ENCODE measurements at regions not wholly inside any gene's neighbourhood (a gene's known extent, or its start where the extent isn't known, plus 50 kb on each side); places are given as distances from the start of the nearest gene placed in this dataset.
"Not testable (repeated sequence)": the region's sequence is repeated elsewhere in the genome, so short reads cannot be mapped to it uniquely, and the experiment has no call there.

DNA sequence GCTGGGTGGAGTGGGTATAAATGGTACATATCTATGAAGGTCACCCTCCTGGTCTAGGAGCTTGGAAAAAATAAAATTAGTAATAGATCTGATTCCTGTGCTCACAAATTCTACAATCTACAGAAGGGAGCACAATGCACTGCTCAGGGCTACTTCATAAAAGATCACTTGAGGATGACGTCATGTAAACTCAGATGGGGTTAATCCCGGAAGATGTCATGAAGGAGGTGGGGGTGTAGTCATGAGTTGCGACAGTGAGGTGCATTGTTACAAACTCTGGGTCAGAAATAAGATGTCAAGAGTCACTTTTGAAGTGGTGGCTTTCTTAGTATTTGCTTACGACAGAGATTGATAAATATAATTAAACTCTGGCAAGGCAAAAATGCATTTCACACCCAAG lies 68.2 kb downstream of the LHX9 start:
- TF ChIP-seq CTCF (IDR thresholded peaks at IDR 0.05; ENCODE audit: extremely low read depth, low read depth, low read length), result no peak
- Histone ChIP-seq H2AFZ (ENCODE audit: low read length) (no peak overlapping the region), H3K4me2 (ENCODE audit: insufficient read depth, low read length) (no peak overlapping the region)

DNA sequence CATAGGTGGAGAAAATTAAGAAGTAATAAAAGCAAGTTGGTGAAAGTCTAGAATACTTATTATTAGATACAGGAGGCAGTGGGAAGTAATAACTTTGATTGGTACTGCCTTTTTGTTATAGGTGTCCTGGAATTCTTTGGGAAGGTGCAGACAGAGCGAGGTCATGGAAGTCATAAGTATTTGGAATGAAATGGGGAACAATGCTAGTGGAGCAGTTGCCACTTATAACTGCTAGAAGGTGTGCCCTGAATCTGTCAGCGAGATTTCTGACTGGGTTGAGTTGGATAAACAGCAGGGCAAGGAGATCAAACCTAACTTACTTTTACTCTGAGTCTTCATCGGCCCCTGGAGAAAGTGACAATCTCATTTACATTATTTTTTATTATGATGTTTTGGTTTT lies 69.6 kb downstream of the LHX9 start:
- no peaks in the 10 kb centered on the region for H3K36me3 ChIP-seq (ENCODE audit: insufficient read depth, low read length)
- H3K4me3 ChIP-seq (ENCODE audit: insufficient read depth, low read length), result no peak overlapping the region
- no peak for TF ChIP-seq CTCF (IDR thresholded peaks at IDR 0.05; ENCODE audit: extremely low read depth, low read depth, low read length)
- no peaks in the 10 kb centered on the region for H3K79me2 ChIP-seq (ENCODE audit: insufficient read depth, low read length)
- no peaks in the 10 kb centered on the region for H4K20me1 ChIP-seq (ENCODE audit: insufficient read depth, low read length)
- no peak overlapping the region for H3K4me2 ChIP-seq (ENCODE audit: insufficient read depth, low read length)
- H3K27me3 ChIP-seq (ENCODE audit: insufficient read depth, low read length), result no peaks in the 10 kb centered on the region
- H3K9me3 ChIP-seq (ENCODE audit: low read depth, low read length), result no peaks in the 10 kb centered on the region
- H3K27ac ChIP-seq (ENCODE audit: low read depth, low read length), result no peak overlapping the region
- H2AFZ ChIP-seq (ENCODE audit: low read length), result peak overlapping the region; percentile 27
- DNase-seq (ENCODE audit: insufficient read length, low spot score, missing footprints), result no peak
- H3K4me1 ChIP-seq (ENCODE audit: insufficient read depth, low read length), result peaks cover 5% of the 10 kb centered on the region

More for the DNA sequence above, 68.2 kb downstream of the LHX9 start:
- Histone ChIP-seq H3K9me3 (ENCODE audit: low read depth, low read length) (no peaks in the 10 kb centered on the region), H3K27me3 (ENCODE audit: insufficient read depth, low read length) (no peaks in the 10 kb centered on the region), H4K20me1 (ENCODE audit: insufficient read depth, low read length) (no peaks in the 10 kb centered on the region), H3K36me3 (ENCODE audit: insufficient read depth, low read length) (no peaks in the 10 kb centered on the region), H3K4me1 (ENCODE audit: insufficient read depth, low read length) (peaks cover 5% of the 10 kb centered on the region), H3K27ac (ENCODE audit: low read depth, low read length) (no peak overlapping the region), H3K4me3 (ENCODE audit: insufficient read depth, low read length) (no peak overlapping the region), H3K79me2 (ENCODE audit: insufficient read depth, low read length) (no peaks in the 10 kb centered on the region)
- DNase-seq (ENCODE audit: insufficient read length, low spot score, missing footprints), result no peak

DNA sequence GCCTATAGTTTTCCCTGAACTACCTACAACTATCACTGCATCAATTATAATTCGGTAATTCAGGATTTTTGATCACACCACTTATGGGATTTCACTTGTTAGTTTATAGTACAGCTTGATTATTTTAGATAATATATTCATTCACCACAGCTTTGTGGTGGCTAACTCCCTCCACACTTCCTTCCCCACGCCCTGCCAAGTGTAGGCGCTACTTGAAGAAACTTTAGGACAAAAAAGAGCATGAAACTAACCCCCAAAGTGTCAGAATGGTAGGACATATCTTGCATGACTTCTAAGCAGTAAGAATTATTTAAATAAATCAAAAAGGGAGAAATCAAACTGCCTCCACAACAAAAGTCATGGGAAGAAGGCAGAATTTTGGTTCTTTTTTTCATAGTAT lies 70.1 kb downstream of the LHX9 start:
- Histone ChIP-seq H3K9me3 (ENCODE audit: low read depth, low read length) (no peaks in the 10 kb centered on the region), H3K4me2 (ENCODE audit: insufficient read depth, low read length) (no peak overlapping the region), H3K27me3 (ENCODE audit: insufficient read depth, low read length) (no peaks in the 10 kb centered on the region), H2AFZ (ENCODE audit: low read length) (no peak overlapping the region), H3K36me3 (ENCODE audit: insufficient read depth, low read length) (no peaks in the 10 kb centered on the region), H3K4me1 (ENCODE audit: insufficient read depth, low read length) (peaks cover 5% of the 10 kb centered on the region), H3K79me2 (ENCODE audit: insufficient read depth, low read length) (no peaks in the 10 kb centered on the region), H3K27ac (ENCODE audit: low read depth, low read length) (no peak overlapping the region), H4K20me1 (ENCODE audit: insufficient read depth, low read length) (no peaks in the 10 kb centered on the region), H3K4me3 (ENCODE audit: insufficient read depth, low read length) (no peak overlapping the region)
- no peak for TF ChIP-seq CTCF (IDR thresholded peaks at IDR 0.05; ENCODE audit: extremely low read depth, low read depth, low read length)
- no peak for DNase-seq (ENCODE audit: insufficient read length, low spot score, missing footprints)

DNA sequence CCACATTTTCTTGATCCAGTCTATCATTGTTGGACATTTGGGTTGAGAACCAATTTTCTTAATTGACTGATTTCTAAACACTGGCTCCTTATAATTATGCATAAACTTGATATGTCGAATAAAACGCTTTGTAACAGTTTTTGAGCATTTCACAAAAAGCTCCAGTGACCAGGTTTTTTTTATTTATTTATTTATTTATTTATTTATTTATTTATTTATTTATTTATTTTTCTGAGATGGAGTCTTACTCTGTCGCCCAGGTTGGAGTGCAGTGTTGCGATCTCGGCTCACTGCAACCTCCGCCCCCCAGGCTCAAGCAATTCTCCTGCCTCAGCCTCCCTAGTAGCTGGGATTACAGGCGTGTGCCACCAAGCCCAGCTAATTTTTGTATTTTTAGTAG lies 71.4 kb downstream of the LHX9 start:
- not testable (repeated sequence) for H3K4me2 ChIP-seq (ENCODE audit: insufficient read depth, low read length); H2AFZ ChIP-seq (ENCODE audit: low read length); H3K79me2 ChIP-seq (ENCODE audit: insufficient read depth, low read length); H3K27me3 ChIP-seq (ENCODE audit: insufficient read depth, low read length); H3K27ac ChIP-seq (ENCODE audit: low read depth, low read length); H3K36me3 ChIP-seq (ENCODE audit: insufficient read depth, low read length); H3K4me3 ChIP-seq (ENCODE audit: insufficient read depth, low read length); DNase-seq (ENCODE audit: insufficient read length, low spot score, missing footprints); H4K20me1 ChIP-seq (ENCODE audit: insufficient read depth, low read length); H3K9me3 ChIP-seq (ENCODE audit: low read depth, low read length); H3K4me1 ChIP-seq (ENCODE audit: insufficient read depth, low read length)

Measured in osteoblast (primary cell).